Bronchial epithelial cell (primary cell): ENCODE measurements at regions not wholly inside any gene's neighbourhood (a gene's known extent, or its start where the extent isn't known, plus 50 kb on each side); places are given as distances from the start of the nearest gene placed in this dataset.

Source experiments
- DNase-seq: peaks from one replicate; pipeline ENCODE4 v3.0.0-alpha.2; 2010; ENCODE audit warnings: low read depth
- FAIRE-seq: peaks from 2 replicates; lab custom pipeline; 2011; peaks lifted over from hg19 to GRCh38; lab: Jason Lieb, UNC
- H3K27me3 ChIP-seq: 2 replicates; pipeline ENCODE4 v1.5.1; 2011; ENCODE audit warnings: low read length; ENCODE audit not compliant: control insufficient read depth, insufficient read depth
- H3K36me3 ChIP-seq: 2 replicates; pipeline ENCODE4 v1.5.1; 2011; ENCODE audit warnings: low read length; ENCODE audit not compliant: control insufficient read depth, insufficient read depth
- H3K4me3 ChIP-seq: 2 replicates; pipeline ENCODE4 v1.5.1; 2011; ENCODE audit warnings: mild to moderate bottlenecking, low read depth, low read length, control low read depth
- TF ChIP-seq, protein P1 (sequence below): IDR thresholded peaks from 2 replicates; pipeline ENCODE4 v1.5.1; 2011; ENCODE audit warnings: mild to moderate bottlenecking, moderate library complexity, low read length, control low read depth, inconsistent platforms; ENCODE audit not compliant: insufficient read depth, severe bottlenecking

DNA sequence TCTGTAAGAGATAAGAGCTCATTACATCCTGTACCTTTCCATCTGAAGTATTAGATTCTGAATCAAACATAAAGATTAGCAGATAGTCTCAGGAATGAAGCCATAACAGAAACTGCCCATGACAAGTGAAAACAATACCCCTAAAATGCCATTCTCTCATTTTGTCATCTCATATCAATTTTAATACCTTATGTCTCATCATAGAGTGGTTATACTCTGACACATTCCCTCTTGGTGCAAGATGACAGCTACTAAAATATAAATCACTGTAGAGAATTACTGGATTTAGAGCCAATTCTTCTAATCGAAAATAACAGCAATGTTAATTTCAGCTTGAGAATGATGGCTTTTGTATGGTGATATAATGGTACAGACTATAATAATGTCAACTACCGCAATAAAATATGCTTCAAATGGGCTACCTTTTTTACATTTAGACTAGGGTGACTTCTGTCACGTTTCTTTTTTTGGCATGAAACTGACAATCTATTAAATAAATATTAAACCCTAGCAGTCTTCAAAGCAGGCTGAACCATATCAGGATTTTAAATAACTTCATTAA, 125.1 kb upstream of the ITGA4 start:
- TF ChIP-seq, protein P1, sequence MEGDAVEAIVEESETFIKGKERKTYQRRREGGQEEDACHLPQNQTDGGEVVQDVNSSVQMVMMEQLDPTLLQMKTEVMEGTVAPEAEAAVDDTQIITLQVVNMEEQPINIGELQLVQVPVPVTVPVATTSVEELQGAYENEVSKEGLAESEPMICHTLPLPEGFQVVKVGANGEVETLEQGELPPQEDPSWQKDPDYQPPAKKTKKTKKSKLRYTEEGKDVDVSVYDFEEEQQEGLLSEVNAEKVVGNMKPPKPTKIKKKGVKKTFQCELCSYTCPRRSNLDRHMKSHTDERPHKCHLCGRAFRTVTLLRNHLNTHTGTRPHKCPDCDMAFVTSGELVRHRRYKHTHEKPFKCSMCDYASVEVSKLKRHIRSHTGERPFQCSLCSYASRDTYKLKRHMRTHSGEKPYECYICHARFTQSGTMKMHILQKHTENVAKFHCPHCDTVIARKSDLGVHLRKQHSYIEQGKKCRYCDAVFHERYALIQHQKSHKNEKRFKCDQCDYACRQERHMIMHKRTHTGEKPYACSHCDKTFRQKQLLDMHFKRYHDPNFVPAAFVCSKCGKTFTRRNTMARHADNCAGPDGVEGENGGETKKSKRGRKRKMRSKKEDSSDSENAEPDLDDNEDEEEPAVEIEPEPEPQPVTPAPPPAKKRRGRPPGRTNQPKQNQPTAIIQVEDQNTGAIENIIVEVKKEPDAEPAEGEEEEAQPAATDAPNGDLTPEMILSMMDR, result no peak
- Histone ChIP-seq H3K4me3 (no peak overlapping the region), H3K36me3 (no peaks in the 10 kb centered on the region), H3K27me3 (no peaks in the 10 kb centered on the region)
- no peak for FAIRE-seq
- no peak for DNase-seq

DNA sequence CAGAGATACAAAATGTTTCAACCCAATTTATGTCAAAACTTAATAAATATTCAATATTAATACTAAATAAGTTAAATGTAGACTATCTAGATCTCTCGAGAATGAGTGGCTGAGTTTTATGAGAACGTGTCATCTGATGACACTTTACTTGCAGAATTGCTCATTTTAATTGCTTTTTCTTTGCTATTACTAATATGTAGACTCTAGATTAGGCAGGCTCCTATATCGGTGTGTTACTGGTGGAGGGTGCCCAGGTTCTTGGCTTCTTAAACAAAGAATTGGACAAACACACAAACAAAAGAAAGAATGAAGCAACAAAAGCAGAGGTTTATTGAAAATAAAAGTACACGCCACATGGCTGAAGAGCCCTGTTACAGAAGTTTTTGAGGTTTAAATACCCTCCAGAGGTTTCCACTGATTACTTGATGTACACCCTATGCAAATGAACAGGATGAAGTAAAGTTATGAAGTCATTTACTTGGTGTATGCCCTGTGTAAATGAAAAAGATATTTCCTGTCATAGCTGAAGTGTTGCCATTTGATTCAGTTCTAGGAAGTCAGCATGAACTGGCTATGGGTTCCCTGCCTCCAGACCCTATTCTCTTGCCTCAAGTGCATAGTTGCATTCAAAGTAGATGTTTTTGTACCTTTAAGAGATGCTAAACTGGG, 122.9 kb upstream of the ITGA4 start:
- no peak overlapping the region for H3K4me3 ChIP-seq
- H3K36me3 ChIP-seq, result no peaks in the 10 kb centered on the region
- DNase-seq, result no peak
- no peaks in the 10 kb centered on the region for H3K27me3 ChIP-seq
- TF ChIP-seq, protein P1, result no peak
- no peak for FAIRE-seq

DNA sequence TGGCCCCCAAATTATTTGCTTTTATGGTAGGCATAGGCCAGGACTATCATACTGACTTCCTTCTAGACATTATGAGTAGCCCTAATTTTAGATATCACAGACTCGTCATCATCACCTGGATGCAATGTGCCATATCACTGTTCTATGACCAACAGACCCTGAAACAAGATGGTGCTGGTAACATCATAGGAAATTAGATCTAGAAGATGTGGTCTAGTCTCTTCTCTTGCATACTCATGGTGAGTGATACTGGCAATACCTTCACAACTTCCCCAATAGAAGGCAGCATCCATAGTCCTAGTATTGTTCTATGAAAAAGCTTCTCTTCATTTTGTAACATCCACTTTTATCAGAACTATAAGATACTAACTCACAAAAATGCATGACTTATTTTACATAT, 116.3 kb upstream of the ITGA4 start:
- FAIRE-seq, result no peak

DNA sequence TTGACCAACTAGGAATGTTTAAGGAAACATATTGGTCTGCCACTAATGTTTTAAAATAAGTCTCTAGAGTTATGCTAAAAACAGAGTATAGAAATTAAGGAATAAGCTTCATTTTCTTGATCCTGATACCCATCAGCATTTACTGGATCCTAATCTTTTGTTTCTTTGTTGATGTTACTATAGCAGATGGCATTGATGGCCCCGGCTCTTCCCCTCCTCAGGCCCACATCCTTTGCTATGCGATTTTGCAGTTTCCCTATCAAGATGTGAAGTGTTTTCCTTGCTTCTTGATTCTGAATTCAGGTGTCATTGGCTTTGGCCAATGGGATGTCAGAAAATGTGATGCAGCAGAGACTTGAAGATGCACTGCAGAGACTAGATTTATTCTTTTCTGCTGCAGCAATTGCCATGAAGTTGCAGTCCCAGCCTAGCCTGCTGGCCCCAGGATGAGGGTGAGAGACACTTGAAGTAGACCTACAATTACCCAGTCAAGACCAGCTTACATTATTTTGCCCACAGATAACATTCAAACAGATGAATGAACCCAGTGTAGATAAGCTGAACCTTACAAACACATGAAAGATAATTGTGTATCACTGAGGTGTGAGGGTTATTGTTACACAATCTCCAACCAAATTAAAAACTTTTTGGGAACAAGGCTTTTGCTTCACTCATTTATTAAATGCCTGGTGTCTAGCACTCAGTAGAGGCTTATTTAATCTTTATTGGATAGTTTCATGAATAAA, 115.2 kb upstream of the ITGA4 start:
- H3K36me3 ChIP-seq, result no peaks in the 10 kb centered on the region
- FAIRE-seq, result no peak
- no peak for DNase-seq
- H3K27me3 ChIP-seq, result no peaks in the 10 kb centered on the region
- H3K4me3 ChIP-seq, result no peak overlapping the region
- TF ChIP-seq, protein P1, result no peak

More for the DNA sequence above, 116.3 kb upstream of the ITGA4 start:
- TF ChIP-seq, protein P1, result no peak
- Histone ChIP-seq H3K36me3 (no peaks in the 10 kb centered on the region), H3K27me3 (no peaks in the 10 kb centered on the region), H3K4me3 (no peak overlapping the region)
- DNase-seq, result no peak

DNA sequence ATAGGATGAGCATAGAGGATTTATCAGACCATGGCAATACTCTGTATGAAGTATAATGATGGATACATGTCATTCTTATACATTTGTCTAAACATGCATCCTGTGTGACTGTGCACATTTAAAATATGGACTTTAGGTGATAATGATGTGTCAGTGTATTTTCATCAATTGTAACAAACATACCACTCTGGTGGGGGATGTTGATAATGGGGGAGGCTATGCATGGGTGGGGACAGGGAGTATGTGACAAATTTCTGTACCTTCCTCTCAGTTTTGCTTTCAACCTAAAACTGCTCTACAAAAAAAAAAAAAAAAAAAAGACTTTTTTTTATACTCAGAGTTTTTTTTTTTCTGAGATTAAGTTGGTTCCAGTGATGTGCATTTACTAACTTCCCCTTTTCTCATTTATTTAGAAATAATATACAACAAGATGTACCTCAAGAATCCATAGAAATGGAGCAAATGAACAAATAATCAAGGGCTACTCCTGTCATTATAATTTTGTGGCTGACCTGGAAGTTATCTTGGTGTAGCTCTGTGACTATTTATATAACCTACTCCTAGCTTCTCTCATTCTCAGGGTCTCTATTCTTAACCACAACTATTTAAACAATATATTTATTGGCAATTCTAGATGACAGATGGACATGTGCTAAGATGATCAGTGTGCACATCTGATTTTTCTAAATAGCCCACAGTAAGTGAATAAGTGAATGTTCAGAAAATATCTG, 108.9 kb upstream of the ITGA4 start:
- no peak for DNase-seq
- TF ChIP-seq, protein P1, result no peak
- Histone ChIP-seq H3K4me3 (no peak overlapping the region), H3K36me3 (no peaks in the 10 kb centered on the region), H3K27me3 (no peaks in the 10 kb centered on the region)
- no peak for FAIRE-seq
